HG02840 (cell line): ENCODE measurements at regions not wholly inside any gene's neighbourhood (a gene's known extent, or its start where the extent isn't known, plus 50 kb on each side); places are given as distances from the start of the nearest gene placed in this dataset.
"Not testable (repeated sequence)": the region's sequence is repeated elsewhere in the genome, so short reads cannot be mapped to it uniquely, and the experiment has no call there.

Source experiments
- ATAC-seq: cut with Tn5 transposase; IDR thresholded peaks from one replicate; pipeline ENCODE4 v1.9.1; 2021; ENCODE audit warnings: mild to moderate bottlenecking, moderate library complexity, moderate number of reproducible peaks; ENCODE audit not compliant: unreplicated experiment, low FRiP score

- no peak for ATAC-seq
These were observed 143.9 kb upstream of the NR3C1 start for GRCh38 chr5:143547342-143547741.

- no peak for ATAC-seq
These were observed 142.9 kb upstream of the NR3C1 start for GRCh38 chr5:143546394-143546793.

- no peak for ATAC-seq
These were observed 141.1 kb upstream of the NR3C1 start for GRCh38 chr5:143544606-143545005.

- ATAC-seq = no peak
These were observed 140.1 kb upstream of the NR3C1 start for GRCh38 chr5:143543358-143544255.

- no peak for ATAC-seq
These were observed 139.3 kb upstream of the NR3C1 start for GRCh38 chr5:143542798-143543144.

- ATAC-seq = no peak
These were observed 138.7 kb upstream of the NR3C1 start for GRCh38 chr5:143541943-143542797.

- no peak for ATAC-seq
These were observed 136.3 kb upstream of the NR3C1 start for GRCh38 chr5:143539742-143540141.

GRCh38 chr5:143537056-143537455 lies 133.6 kb upstream of the NR3C1 start:
- no peak for ATAC-seq

- ATAC-seq = no peak
These were observed 132.9 kb upstream of the NR3C1 start for GRCh38 chr5:143536364-143536763.

GRCh38 chr5:143534761-143535154 lies 131.3 kb upstream of the NR3C1 start:
- ATAC-seq = no peak

GRCh38 chr5:143533978-143534760 lies 130.7 kb upstream of the NR3C1 start:
- no peak for ATAC-seq

GRCh38 chr5:143533475-143533874 lies 130.0 kb upstream of the NR3C1 start:
- no peak for ATAC-seq

- ATAC-seq = no peak
These were observed 124.3 kb upstream of the NR3C1 start for GRCh38 chr5:143527808-143528207.

- ATAC-seq = no peak
These were observed 121.7 kb upstream of the NR3C1 start for GRCh38 chr5:143525176-143525575.

GRCh38 chr5:143524338-143524945 lies 121.0 kb upstream of the NR3C1 start:
- no peak for ATAC-seq

- no peak for ATAC-seq
These were observed 118.4 kb upstream of the NR3C1 start for GRCh38 chr5:143521846-143522400.

GRCh38 chr5:143521141-143521540 lies 117.7 kb upstream of the NR3C1 start:
- ATAC-seq = no peak

GRCh38 chr5:143519215-143519614 lies 115.7 kb upstream of the NR3C1 start:
- not testable (repeated sequence) for ATAC-seq

- not testable (repeated sequence) for ATAC-seq
These were observed 114.3 kb upstream of the NR3C1 start for GRCh38 chr5:143517824-143518223.

- no peak for ATAC-seq
These were observed 112.8 kb upstream of the NR3C1 start for GRCh38 chr5:143516249-143516648.
